ENCODE measurements at regions not wholly inside any gene's neighbourhood (a gene's known extent, or its start where the extent isn't known, plus 50 kb on each side); places are given as distances from the start of the nearest gene placed in this dataset.

DNA sequence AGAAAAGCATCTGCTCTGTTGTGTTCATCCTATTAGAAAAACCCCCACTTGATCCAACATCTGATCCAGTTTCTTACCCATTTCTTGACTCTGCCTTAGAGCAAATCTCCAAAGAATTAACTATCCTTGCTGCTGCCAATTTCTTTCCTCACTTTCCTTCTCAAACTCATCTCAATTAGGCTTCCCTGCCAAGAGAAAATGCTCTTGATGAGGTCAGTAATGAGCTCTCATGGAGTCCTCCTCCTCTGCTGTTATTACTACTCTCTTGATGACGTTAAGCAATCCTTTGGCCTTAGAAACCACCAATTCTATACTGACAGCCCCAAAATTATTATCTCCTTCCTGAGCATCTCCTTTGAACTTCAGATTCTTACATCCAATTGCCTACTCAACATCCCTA lies 162.0 kb upstream of the FAM13C start:
- CTCF ChIA-PET: no interaction called here
- DNase-seq (no peak), ATAC-seq (ENCODE audit: poor library complexity) (no peak)
- Mint-ChIP-seq H3K4me1 (ENCODE audit: low read depth) (no peaks in the 10 kb centered on the region), H3K4me3 (no peak overlapping the region), H3K36me3 (ENCODE audit: low read depth) (no peaks in the 10 kb centered on the region), H3K9me3 (no peaks in the 10 kb centered on the region), H3K27me3 (no peaks in the 10 kb centered on the region), H3K27ac (no peak overlapping the region)
- H3K36me3 ChIP-seq (ENCODE audit: insufficient read depth, low read length): no peaks in the 10 kb centered on the region
- intact Hi-C loops (cut with DNase I, micrococcal nuclease): no loop called here
- H3K27ac ChIP-seq (ENCODE audit: low read depth in 1 of 2, low read length in 2 of 2): no peak overlapping the region
- POLR2A ChIA-PET: no interaction called here
- no peaks in the 10 kb centered on the region for H3K27me3 ChIP-seq (ENCODE audit: control insufficient read depth in 1 of 2, insufficient read depth in 2 of 2, low read length in 2 of 2)
- no peaks in the 10 kb centered on the region for H3K4me1 ChIP-seq (ENCODE audit: insufficient read depth, low read length)
- H3K4me3 ChIP-seq (ENCODE audit: low read length): no peak overlapping the region
- TF ChIP-seq, protein P1, sequence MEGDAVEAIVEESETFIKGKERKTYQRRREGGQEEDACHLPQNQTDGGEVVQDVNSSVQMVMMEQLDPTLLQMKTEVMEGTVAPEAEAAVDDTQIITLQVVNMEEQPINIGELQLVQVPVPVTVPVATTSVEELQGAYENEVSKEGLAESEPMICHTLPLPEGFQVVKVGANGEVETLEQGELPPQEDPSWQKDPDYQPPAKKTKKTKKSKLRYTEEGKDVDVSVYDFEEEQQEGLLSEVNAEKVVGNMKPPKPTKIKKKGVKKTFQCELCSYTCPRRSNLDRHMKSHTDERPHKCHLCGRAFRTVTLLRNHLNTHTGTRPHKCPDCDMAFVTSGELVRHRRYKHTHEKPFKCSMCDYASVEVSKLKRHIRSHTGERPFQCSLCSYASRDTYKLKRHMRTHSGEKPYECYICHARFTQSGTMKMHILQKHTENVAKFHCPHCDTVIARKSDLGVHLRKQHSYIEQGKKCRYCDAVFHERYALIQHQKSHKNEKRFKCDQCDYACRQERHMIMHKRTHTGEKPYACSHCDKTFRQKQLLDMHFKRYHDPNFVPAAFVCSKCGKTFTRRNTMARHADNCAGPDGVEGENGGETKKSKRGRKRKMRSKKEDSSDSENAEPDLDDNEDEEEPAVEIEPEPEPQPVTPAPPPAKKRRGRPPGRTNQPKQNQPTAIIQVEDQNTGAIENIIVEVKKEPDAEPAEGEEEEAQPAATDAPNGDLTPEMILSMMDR (IDR thresholded peaks at IDR 0.05): no peak
- H3K9me3 ChIP-seq (ENCODE audit: control insufficient read depth in 1 of 2, insufficient read depth in 1 of 2, low read length in 2 of 2): no peaks in the 10 kb centered on the region

DNA sequence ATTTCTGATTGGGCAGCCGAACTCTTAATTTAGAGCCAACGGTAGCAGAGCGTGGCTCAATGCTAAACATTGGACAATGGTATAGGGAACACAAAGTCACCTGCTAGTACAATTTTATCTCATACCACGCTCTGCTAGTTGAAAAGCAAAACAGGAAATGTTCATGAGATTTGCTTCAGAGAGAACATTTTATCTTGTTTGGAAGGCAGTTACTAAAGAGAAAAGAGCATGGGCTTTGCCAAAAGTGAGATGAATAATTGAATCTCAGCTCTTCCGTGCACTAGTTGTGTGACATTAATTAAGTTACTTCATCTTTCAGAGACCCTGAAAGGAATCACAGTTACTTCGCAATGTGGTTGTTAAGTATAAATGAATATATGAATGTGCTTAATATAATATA lies 161.5 kb upstream of the FAM13C start:
- no peak for ATAC-seq (ENCODE audit: poor library complexity)
- Mint-ChIP-seq H3K4me3 (no peak overlapping the region), H3K4me1 (ENCODE audit: low read depth) (no peaks in the 10 kb centered on the region), H3K36me3 (ENCODE audit: low read depth) (no peaks in the 10 kb centered on the region), H3K27me3 (no peaks in the 10 kb centered on the region), H3K9me3 (no peaks in the 10 kb centered on the region), H3K27ac (no peak overlapping the region)
- Histone ChIP-seq H3K27me3 (ENCODE audit: control insufficient read depth in 1 of 2, insufficient read depth in 2 of 2, low read length in 2 of 2) (no peaks in the 10 kb centered on the region), H3K27ac (ENCODE audit: low read depth in 1 of 2, low read length in 2 of 2) (no peak overlapping the region), H3K4me1 (ENCODE audit: insufficient read depth, low read length) (no peaks in the 10 kb centered on the region), H3K4me3 (ENCODE audit: low read length) (no peak overlapping the region), H3K9me3 (ENCODE audit: control insufficient read depth in 1 of 2, insufficient read depth in 1 of 2, low read length in 2 of 2) (no peaks in the 10 kb centered on the region), H3K36me3 (ENCODE audit: insufficient read depth, low read length) (no peaks in the 10 kb centered on the region)
- CTCF ChIA-PET: no interaction called here
- TF ChIP-seq, protein P1 (IDR thresholded peaks at IDR 0.05): no peak
- DNase-seq: no peak
- intact Hi-C loops (cut with DNase I, micrococcal nuclease): no loop called here
- POLR2A ChIA-PET: no interaction called here

DNA sequence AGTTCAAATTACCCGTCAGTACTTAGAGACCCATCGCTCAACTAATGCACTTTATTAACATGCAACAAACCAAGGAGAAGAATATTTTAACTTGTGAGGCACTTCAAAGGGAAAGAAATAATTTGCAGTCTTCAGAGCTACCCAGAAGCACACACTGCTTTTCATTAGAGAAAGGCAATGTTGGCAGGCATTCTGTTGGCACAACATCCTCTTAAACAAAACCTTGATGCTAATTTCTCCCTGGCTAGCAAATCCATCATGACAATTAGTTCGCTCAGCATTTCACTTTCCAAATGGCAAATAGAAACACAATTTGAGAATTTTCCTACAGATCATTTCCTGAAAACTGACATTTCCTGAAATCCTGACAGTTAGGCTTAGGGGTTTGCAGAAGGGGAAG lies 155.6 kb upstream of the FAM13C start:
- ChIA-PET POLR2A (no interaction called here), CTCF (no interaction called here)
- intact Hi-C loops (cut with DNase I, micrococcal nuclease): no loop called here
- Histone ChIP-seq H3K27ac (ENCODE audit: low read depth in 1 of 2, low read length in 2 of 2) (no peak overlapping the region), H3K36me3 (ENCODE audit: insufficient read depth, low read length) (no peaks in the 10 kb centered on the region), H3K4me1 (ENCODE audit: insufficient read depth, low read length) (no peaks in the 10 kb centered on the region), H3K9me3 (ENCODE audit: control insufficient read depth in 1 of 2, insufficient read depth in 1 of 2, low read length in 2 of 2) (no peaks in the 10 kb centered on the region), H3K27me3 (ENCODE audit: control insufficient read depth in 1 of 2, insufficient read depth in 2 of 2, low read length in 2 of 2) (no peaks in the 10 kb centered on the region), H3K4me3 (ENCODE audit: low read length) (no peak overlapping the region)
- ATAC-seq (ENCODE audit: poor library complexity) (no peak), DNase-seq (no peak)
- no peaks in the 10 kb centered on the region for H3K4me1 Mint-ChIP-seq (ENCODE audit: low read depth)
- no peak overlapping the region for H3K27ac Mint-ChIP-seq
- no peaks in the 10 kb centered on the region for H3K36me3 Mint-ChIP-seq (ENCODE audit: low read depth)
- no peaks in the 10 kb centered on the region for H3K9me3 Mint-ChIP-seq
- H3K27me3 Mint-ChIP-seq: no peaks in the 10 kb centered on the region
- TF ChIP-seq, protein P1 (IDR thresholded peaks at IDR 0.05): no peak
- H3K4me3 Mint-ChIP-seq: no peak overlapping the region
